Ovary (tissue), 7 donors: ENCODE measurements at regions not wholly inside any gene's neighbourhood (a gene's known extent, or its start where the extent isn't known, plus 50 kb on each side); places are given as distances from the start of the nearest gene placed in this dataset.

ENCODE experiments used
- DNase-seq, 5 donors: peaks; one replicate each; pipeline ENCODE4 v3.0.0-alpha.2; 2019 to 2020
- H3K27ac ChIP-seq, 2 donors: fragments of 200-600 bp; one replicate each; pipeline versions ENCODE4 v1.5.1 to v1.8.0; 2019 to 2022
- H3K27me3 ChIP-seq: fragments of 200-600 bp; one replicate; pipeline ENCODE4 v1.8.0; 2022
- H3K36me3 ChIP-seq: fragments of 200-600 bp; sonication (generic); one replicate; pipeline ENCODE4 v1.5.1; 2019
- H3K4me1 ChIP-seq: one replicate; pipeline ENCODE4 v1.8.1; 2013; ENCODE audit warnings: mild to moderate bottlenecking, moderate library complexity; ENCODE audit not compliant: insufficient read depth
- H3K4me3 ChIP-seq: fragments of 200-600 bp; sonication (generic); one replicate; pipeline ENCODE4 v1.5.1; 2017
- H3K9me3 ChIP-seq, 2 donors: fragments of 200-600 bp in 1 of 2; sonication (generic) in 1 of 2; one replicate each; pipeline versions ENCODE4 v1.5.1 to v1.8.1; 2013 to 2019; ENCODE audit warnings: mild to moderate bottlenecking in 1 of 2, moderate library complexity in 1 of 2
- CTCF ChIP-seq, 3 donors: fragments of 450-650 bp in 2 of 3; fragments of 200-600 bp in 1 of 3; IDR thresholded peaks; one replicate each; pipeline versions ENCODE4 v1.5.1 to v1.8.0; 2016 to 2022; ENCODE audit warnings: antibody characterized with exemption in 3 of 3, mild to moderate bottlenecking in 1 of 3
- EP300 ChIP-seq: sonication (generic); formaldehyde crosslinking; IDR thresholded peaks from one replicate; pipeline ENCODE4 v1.6.1; 2017; ENCODE audit warnings: antibody characterized with exemption
- POLR2A ChIP-seq: fragments of 450-650 bp; IDR thresholded peaks from one replicate; pipeline ENCODE4 v1.6.1; 2017; ENCODE audit warnings: antibody characterized with exemption, mild to moderate bottlenecking, moderate library complexity
- WGBS, 3 donors: extraction: QIAGEN DNeasy Blood & Tissue Kit in 1 of 3; methylation state at CpG; one replicate each; pipeline versions ENCODE4 v1.1.5 to v1.1.7; 2013 to 2017; 5-methylcytosine and 5-hydroxymethylcytosine counted together
- intact Hi-C, 4 donors: fragments of 100-400 bp; cut with DNase I; formaldehyde crosslinking; loops; one replicate each; pipeline versions ENCODE4 v1.11.0 to v1.15.1; 2022 to 2023
- donor health status: DM: no; HTN: no; CAD: no; lungs with moderate emphysema.
- donor health status: DM: no; HTN: no; CAD: no.
- donor health status: Bipolar disorder and iron deficiency.
- donor health status: DM: no; HTN: no; CAD: no.
- donor health status: DM: yes; HTN: yes; CAD: no.

DNA sequence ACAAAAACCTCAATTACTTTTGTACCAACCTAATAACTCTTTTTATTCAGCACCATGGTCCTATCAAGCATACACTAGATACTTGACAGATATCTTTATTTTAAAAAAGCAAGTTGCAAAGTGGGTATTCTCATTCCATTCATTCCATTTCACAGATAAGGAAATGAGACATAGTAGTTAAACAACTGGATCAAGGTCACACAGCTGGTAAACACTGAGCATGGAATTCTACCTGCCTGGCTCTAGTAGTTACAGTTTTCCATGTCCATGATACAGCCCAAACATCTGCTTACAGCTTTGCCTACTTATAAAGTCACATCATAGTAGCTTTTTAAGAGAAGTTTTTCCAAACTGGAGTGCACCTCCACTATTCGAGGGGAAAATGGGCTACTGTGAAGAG is 57.1 kb upstream of the SERTM1 start:
- no peak for DNase-seq
- Histone ChIP-seq H3K4me1 (no peaks in the 10 kb centered on the region), H3K27me3 (no peaks in the 10 kb centered on the region), H3K27ac (no peak overlapping the region), H3K4me3 (no peak overlapping the region), H3K9me3 (no peaks in the 10 kb centered on the region), H3K36me3 (no peaks in the 10 kb centered on the region)
- intact Hi-C loops = no loop called here
- TF ChIP-seq POLR2A = no peak
- TF ChIP-seq CTCF (IDR thresholded peaks at IDR 0.05) = no peak
- TF ChIP-seq EP300 = no peak
- 67 to 80% (median 67%) methylated on average over 1 of the region's 1 CpG for WGBS, 3 donors

GRCh38 chr13:36619535-36619934 is 54.3 kb upstream of the SERTM1 start:
- Histone ChIP-seq H3K4me3 (no peak overlapping the region), H3K4me1 (no peaks in the 10 kb centered on the region), H3K27me3 (no peaks in the 10 kb centered on the region), H3K9me3 (no peaks in the 10 kb centered on the region), H3K36me3 (no peaks in the 10 kb centered on the region), H3K27ac (no peak overlapping the region)
- no peak for TF ChIP-seq POLR2A
- TF ChIP-seq EP300 = no peak
- TF ChIP-seq CTCF (IDR thresholded peaks at IDR 0.05) = no peak
- DNase-seq = no peak
- 74 to 79% (median 76%) methylated on average over 3 of the region's 3 CpGs for WGBS, 3 donors
- intact Hi-C loops = no loop called here
